GDM1 (cell line): ENCODE measurements at regions not wholly inside any gene's neighbourhood (a gene's known extent, or its start where the extent isn't known, plus 50 kb on each side); places are given as distances from the start of the nearest gene placed in this dataset.

Experiments used
- DNase-seq: peaks from one replicate; lab custom pipeline; 2025; lab: John Stamatoyannopoulos, UW

DNA sequence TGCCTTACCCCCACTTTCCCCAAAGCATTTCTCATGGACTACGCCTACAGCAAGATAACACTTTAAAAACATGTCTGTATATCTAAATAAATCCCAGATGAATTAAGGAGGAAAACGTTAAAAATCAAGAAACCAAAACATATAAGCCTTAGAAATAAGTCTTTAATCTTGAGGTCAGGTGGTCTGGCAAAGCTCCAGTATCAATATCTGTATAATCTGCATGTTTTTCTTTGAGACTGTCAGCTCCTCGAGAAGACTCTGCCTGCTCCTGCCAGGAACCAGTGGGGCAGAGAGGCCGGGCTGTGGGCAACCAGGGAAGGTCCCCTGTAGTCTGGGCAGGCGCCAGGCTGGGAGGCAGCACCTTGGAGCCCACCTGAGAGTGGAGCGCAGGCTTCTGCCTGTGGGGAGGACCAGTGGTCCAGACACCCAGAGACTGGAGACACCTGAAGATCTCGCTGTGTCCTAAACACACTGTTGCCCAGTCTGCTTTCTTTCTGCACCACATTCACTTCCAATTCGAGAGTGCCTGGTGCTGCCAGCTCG lies 291.0 kb upstream of the SOX11 start:
- no peak for DNase-seq

- DNase-seq: no peak
Observed at GRCh38 chr2:5403392-5403791, 288.8 kb upstream of the SOX11 start.

DNA sequence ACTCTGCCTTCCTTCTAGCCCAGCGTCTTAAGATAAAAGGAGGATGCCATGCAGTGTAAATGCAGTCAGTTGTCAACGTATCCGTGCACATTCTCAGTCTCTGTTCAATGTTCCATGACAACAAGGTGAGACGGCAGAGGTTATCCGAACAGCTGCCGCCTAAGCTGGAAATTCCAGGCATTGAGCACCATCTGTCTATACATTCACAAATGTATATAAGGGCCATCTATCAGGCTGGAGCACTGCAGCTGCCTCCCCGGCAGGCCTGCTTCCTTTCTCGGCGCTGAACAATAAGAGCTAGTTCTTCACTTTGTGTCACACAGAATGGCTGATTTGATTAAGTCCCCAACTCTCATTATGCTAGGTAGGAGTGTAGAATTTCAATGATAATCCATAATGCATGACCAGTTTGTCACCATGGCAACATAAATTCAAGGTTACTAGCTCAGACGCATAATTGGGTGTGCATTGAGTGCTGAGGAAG lies 282.2 kb upstream of the SOX11 start:
- no peak for DNase-seq

DNA sequence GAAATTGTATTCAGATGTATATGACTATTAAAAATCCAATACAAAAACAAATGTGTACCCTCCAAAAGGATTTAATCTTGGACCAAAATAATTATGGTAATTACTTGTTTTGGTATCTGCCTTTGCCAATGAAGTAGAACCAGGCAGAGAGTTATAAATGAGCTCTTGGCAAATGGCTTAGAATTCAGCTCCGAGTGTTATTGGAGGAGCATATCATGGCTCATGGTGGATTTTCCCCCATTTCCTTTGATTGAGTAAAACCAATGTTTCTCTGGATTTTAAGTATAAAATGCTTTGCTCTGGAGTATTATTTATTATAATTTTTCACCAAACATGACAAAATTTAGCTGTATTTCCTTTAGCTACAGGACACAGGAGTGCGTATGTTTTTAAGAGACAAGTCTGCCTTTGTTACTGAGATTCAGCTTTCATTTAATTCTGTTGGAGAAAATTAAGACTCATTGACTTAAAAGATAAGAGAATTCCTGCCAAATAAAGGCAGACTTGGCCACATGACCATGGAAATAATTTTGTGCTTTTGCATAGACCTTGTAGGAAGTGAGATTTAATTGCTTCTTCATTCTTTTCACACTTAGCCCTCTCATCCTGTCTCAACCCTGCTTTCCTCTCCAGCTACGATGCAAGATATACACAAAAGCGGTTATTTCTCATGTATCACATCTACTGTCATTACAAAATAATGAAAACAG lies 281.0 kb upstream of the SOX11 start:
- no peak for DNase-seq

- no peak for DNase-seq
Observed at GRCh38 chr2:5412001-5412400, 280.2 kb upstream of the SOX11 start.

- no peak for DNase-seq
Observed at GRCh38 chr2:5433855-5434254, 258.3 kb upstream of the SOX11 start.

DNA sequence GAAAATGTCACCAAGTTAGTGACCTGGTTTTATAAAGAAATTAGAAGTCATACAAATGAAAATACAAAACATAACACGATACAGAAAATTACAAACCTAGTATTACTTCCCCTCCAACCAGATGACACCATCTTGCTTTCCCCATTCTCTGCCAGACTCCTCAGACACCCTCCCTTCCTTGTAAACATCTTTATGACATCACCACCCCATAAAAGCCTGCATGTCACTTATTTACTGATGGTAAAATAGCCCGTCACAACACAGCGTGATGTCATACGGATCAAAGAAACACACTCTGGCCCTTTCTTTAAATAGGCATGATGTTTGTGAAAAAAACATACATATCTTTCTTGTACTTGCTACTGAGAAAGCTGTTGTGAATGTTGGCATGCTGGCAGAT lies 254.8 kb upstream of the SOX11 start:
- DNase-seq: no peak

DNA sequence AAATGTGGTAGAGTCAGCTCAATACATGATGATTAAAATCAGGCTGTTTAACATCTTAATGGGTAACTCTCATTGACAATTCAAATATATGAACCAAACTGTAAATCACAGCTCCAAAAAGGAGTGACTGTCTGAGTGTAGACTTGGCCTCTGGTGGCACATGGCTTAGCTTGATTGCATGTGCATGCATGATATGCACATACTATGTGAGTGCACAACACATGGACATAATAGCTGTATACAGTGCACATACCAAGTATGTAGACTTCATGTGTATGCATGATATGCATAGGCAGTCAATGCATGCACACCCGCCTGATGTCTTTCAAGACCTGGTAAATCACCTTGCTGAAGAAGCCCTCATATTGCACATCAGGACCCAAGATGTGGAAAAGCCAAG lies 252.0 kb upstream of the SOX11 start:
- DNase-seq: no peak

DNA sequence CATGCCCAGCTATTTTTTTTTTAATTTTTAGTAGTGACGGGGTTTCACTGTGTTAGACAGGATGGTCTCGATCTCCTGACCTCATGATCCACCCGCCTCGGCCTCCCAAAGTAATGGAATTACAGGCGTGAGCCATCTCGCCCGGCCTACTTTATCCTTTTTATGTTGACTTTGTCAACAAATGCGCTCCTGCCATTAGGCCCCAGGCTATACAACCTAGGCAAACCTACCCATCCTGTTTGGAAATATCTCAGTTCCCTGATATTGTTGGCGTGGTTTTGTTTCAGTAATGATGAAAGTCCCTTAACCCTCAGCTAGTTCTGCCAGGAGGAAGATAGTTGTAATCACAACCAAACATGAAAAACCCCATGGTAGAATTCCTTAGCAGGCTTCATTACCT lies 249.4 kb upstream of the SOX11 start:
- no peak for DNase-seq

DNA sequence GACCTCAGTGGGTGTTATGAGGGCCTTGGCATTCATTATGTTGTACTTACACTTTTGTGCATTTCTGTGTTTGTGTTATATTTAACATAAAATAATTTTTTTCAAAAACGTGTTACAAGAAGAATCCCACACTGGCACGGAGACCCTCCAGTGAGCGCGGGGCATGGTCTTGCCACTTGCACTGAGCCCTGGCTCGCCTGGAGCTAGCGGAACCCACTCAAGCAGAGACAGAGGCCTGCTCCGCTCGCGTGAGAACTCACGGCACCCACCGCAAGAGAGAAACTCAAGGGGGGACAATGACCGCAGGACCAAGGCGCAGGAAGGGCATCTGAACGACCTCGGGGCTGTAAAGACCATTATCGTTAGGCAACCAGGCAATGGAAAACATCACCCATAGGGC lies 248.0 kb upstream of the SOX11 start:
- DNase-seq: no peak

DNA sequence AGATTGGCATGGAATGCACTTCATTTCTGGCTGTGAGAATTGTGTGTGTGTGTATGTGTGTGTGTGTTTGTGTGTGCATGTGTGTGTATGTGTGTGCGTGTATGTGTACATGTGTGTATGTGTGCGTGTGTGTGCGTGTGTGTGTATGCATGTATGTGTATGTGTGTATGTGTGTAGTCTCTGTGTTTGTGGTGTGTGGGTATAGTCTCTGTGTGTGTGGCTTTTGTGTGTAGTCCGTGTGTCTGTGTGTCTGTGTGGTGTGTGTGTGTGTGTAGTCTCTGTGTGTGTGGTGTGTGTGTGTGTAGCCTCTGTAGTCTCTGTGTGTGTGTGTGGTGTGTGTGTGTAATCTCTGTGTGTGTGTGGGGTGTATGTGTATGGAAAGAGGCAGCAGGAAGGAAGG lies 247.3 kb upstream of the SOX11 start:
- DNase-seq: no peak

DNA sequence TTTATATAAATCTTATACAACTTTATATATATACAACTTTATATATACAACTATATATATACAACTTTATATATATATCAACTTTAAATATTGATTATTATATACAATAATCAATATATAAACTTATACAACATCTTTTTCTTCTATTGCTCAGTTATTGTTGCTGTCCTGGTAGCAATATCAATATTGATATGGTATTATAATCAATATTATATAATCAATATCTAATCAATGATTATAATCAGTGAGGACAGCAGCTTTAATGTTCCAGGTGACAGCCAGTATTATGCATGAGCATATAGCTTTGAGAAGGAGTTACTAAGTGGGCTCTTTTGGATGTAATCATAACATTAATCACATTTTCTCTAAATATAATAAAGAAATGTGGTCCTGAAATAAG lies 242.3 kb upstream of the SOX11 start:
- DNase-seq: no peak

- no peak for DNase-seq
Observed at GRCh38 chr2:5453220-5454050, 238.7 kb upstream of the SOX11 start.

GRCh38 chr2:5454051-5454390 lies 238.2 kb upstream of the SOX11 start:
- DNase-seq: no peak

DNA sequence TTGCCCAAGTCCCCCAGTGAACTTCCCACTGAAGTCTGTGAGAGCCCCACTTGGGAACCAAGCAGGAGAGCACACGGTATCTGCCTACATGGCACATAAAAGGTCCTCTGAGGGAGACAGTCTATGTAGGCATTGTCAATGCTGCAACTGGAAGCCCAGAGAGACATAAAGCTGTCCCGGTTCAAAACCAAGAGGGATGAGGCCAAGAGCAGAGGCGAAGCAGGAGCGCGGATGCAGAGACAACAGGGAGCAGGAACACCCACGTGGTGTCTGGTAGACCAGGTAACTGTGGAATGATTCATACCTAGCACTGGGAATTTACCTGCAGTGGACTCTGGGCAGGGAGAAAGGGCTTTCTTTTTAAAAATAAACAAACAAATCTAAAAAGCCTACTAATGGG lies 233.1 kb upstream of the SOX11 start:
- DNase-seq: no peak

GRCh38 chr2:5464657-5465056 lies 227.5 kb upstream of the SOX11 start:
- no peak for DNase-seq

GRCh38 chr2:5465859-5466258 lies 226.3 kb upstream of the SOX11 start:
- DNase-seq: no peak

DNA sequence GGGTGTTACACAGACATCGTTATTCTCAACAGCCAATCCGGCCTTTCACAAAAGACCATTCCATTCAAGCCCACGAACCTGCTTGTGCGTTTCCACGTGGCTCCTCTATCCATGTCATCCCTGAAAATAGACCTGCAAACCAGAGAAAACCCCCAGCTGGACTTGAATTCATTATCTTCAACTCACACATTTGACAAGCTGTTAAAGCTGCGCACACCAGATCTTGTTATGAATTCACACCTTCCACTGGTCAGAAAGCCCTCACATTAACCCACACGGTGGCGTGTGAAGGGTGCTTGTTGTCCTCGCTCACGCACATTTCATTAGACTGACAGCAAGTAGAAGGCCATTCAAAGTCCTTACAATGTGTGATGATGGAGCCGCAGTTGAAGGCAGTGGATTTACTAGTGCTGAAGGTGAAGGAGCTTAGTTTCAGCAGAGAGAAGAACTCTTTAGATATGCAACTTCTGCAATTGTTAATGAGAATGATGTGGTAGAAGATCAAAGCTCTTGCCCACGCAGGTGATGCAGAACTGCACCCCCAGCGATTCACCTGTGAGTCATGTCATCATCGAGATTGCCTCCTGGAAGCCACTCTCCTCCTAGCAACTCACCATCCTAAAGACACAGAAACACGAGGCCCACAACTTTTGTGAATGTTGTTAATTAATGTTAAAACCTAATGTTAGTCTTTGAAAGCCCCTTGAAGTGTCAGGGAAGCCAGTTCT lies 224.8 kb upstream of the SOX11 start:
- DNase-seq: no peak

GRCh38 chr2:5472673-5473072 lies 219.5 kb upstream of the SOX11 start:
- no peak for DNase-seq

DNA sequence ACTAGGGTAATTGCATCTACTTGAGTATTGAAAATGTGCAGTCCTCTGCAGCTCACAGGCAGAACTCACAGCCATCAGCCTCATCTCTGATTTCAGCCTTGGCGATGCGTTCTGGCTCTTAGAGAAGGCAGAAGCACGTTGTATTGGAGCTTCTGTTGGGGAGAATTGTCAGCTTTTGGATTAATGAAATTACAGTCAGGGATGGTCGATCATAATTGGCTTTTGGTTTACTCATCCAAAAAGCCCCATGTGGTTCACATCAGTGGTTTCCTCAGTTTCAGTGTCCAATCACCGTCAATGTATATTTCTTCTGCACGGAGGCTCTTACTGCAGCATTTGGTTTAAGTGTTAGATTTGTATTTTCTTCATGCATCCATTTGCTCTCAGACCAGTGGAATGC lies 218.5 kb upstream of the SOX11 start:
- no peak for DNase-seq

GRCh38 chr2:5474716-5475115 lies 217.5 kb upstream of the SOX11 start:
- DNase-seq: no peak

- no peak for DNase-seq
Observed at GRCh38 chr2:5479265-5479928, 212.8 kb upstream of the SOX11 start.
